Esophagus muscularis mucosa (tissue), 4 donors: ENCODE measurements at regions not wholly inside any gene's neighbourhood (a gene's known extent, or its start where the extent isn't known, plus 50 kb on each side); places are given as distances from the start of the nearest gene placed in this dataset.

Source experiments
- EP300 ChIP-seq: sonication (generic); formaldehyde crosslinking; IDR thresholded peaks from one replicate; pipeline ENCODE4 v1.6.1; 2017; ENCODE audit warnings: antibody characterized with exemption
- POLR2A ChIP-seq: fragments of 450-650 bp; IDR thresholded peaks from one replicate; pipeline ENCODE4 v1.6.1; 2017; ENCODE audit warnings: antibody characterized with exemption, moderate library complexity, mild to moderate bottlenecking, low read depth
- TF ChIP-seq, protein P1 (sequence below), 3 experiments: fragments of 200-600 bp in 2 of 3; fragments of 450-650 bp in 1 of 3; sonication (generic) in 2 of 3; IDR thresholded peaks; one replicate each; pipeline ENCODE4 v1.5.1; 2017 to 2019; ENCODE audit warnings: antibody characterized with exemption in 3 of 3, mild to moderate bottlenecking in 2 of 3, moderate library complexity in 1 of 3

DNA sequence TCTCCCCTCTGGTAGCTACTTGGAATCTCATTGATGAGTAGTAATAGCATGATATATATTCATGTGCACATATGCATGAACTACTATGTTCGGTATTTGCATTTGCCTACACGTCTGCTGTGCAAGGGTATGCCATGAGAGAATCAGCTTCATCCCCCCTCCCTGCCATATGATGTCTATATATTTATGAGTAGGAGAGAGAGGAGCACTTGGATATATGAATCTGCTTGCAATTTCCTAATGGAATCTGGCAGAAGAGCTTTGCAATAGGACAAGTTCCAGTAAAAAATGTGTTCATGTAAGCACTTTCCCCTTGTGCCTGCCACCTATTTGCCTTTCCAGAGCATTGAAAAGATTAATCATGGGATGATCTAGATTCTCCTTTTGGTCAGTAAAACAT, 76.2 kb upstream of the BACH2 start:
- TF ChIP-seq, protein P1, sequence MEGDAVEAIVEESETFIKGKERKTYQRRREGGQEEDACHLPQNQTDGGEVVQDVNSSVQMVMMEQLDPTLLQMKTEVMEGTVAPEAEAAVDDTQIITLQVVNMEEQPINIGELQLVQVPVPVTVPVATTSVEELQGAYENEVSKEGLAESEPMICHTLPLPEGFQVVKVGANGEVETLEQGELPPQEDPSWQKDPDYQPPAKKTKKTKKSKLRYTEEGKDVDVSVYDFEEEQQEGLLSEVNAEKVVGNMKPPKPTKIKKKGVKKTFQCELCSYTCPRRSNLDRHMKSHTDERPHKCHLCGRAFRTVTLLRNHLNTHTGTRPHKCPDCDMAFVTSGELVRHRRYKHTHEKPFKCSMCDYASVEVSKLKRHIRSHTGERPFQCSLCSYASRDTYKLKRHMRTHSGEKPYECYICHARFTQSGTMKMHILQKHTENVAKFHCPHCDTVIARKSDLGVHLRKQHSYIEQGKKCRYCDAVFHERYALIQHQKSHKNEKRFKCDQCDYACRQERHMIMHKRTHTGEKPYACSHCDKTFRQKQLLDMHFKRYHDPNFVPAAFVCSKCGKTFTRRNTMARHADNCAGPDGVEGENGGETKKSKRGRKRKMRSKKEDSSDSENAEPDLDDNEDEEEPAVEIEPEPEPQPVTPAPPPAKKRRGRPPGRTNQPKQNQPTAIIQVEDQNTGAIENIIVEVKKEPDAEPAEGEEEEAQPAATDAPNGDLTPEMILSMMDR (IDR thresholded peaks at IDR 0.05) = no peak
- TF ChIP-seq EP300 (no peak), POLR2A (no peak)
